Superior temporal gyrus (tissue), 1 donor: ENCODE measurements at regions not wholly inside any gene's neighbourhood (a gene's known extent, or its start where the extent isn't known, plus 50 kb on each side); places are given as distances from the start of the nearest gene placed in this dataset.
A peak's percentile ranks its signal among the peaks of the same experiment; 100 is the strongest.
"Not testable (repeated sequence)": the region's sequence is repeated elsewhere in the genome, so short reads cannot be mapped to it uniquely, and the experiment has no call there.

ENCODE experiments used
- DNase-seq: peaks from one replicate; pipeline ENCODE4 v3.0.0-alpha.2; 2016; ENCODE audit errors: extremely low spot score

- no peak for DNase-seq
Observed at GRCh38 chr15:91356083-91356482, 256.0 kb downstream of the SV2B start.

GRCh38 chr15:91357011-91357410 lies 257.0 kb downstream of the SV2B start:
- no peak for DNase-seq

- no peak for DNase-seq
Observed at GRCh38 chr15:91357486-91357885, 257.4 kb downstream of the SV2B start.

- no peak for DNase-seq
Observed at GRCh38 chr15:91358405-91358804, 258.3 kb downstream of the SV2B start.

- peak; percentile 48 for DNase-seq
Observed at GRCh38 chr15:91361696-91362095, 261.6 kb downstream of the SV2B start.

- DNase-seq, result no peak
Observed at GRCh38 chr15:91366111-91366510, 266.1 kb downstream of the SV2B start.

GRCh38 chr15:91368611-91369010 lies 268.6 kb downstream of the SV2B start:
- no peak for DNase-seq

- no peak for DNase-seq
Observed at GRCh38 chr15:91369823-91370222, 269.8 kb downstream of the SV2B start.

- not testable (repeated sequence) for DNase-seq
Observed at GRCh38 chr15:91371345-91371744, 271.3 kb downstream of the SV2B start.

GRCh38 chr15:91374336-91374735 lies 274.3 kb downstream of the SV2B start:
- no peak for DNase-seq

- DNase-seq, result no peak
Observed at GRCh38 chr15:91376038-91376437, 276.0 kb downstream of the SV2B start.

- no peak for DNase-seq
Observed at GRCh38 chr15:91380114-91380513, 280.1 kb downstream of the SV2B start.

- DNase-seq, result no peak
Observed at GRCh38 chr15:91383532-91383931, 283.5 kb downstream of the SV2B start.

- no peak for DNase-seq
Observed at GRCh38 chr15:91384189-91384730, 284.2 kb downstream of the SV2B start.

- DNase-seq, result no peak
Observed at GRCh38 chr15:91385311-91385710, 285.3 kb downstream of the SV2B start.

- DNase-seq, result no peak
Observed at GRCh38 chr15:91393186-91393585, 293.1 kb downstream of the SV2B start.

- no peak for DNase-seq
Observed at GRCh38 chr15:91400481-91400880, 300.4 kb downstream of the SV2B start.

- DNase-seq, result no peak
Observed at GRCh38 chr15:91407269-91407889, 307.3 kb downstream of the SV2B start.

- no peak for DNase-seq
Observed at GRCh38 chr15:91408476-91409076, 308.5 kb downstream of the SV2B start.

GRCh38 chr15:91409387-91409786 lies 309.3 kb downstream of the SV2B start:
- DNase-seq, result no peak

- DNase-seq, result no peak
Observed at GRCh38 chr15:91411586-91411985, 311.5 kb downstream of the SV2B start.

- DNase-seq, result no peak
Observed at GRCh38 chr15:91412138-91412928, 312.3 kb downstream of the SV2B start.

- no peak for DNase-seq
Observed at GRCh38 chr15:91413142-91413541, 313.1 kb downstream of the SV2B start.
